Natural killer cell (primary cell): ENCODE measurements at regions not wholly inside any gene's neighbourhood (a gene's known extent, or its start where the extent isn't known, plus 50 kb on each side); places are given as distances from the start of the nearest gene placed in this dataset.

Source experiments
- ATAC-seq, 3 donors: fragments of 150-1000 bp in 2 of 3; fragments of 200-7000 bp in 1 of 3; cut with Tn5 transposase; 1 replicate in 1 of 3; 2 replicates in 2 of 3; pipeline ENCODE4 v1.10.0; 2021; ENCODE audit warnings: mild to moderate bottlenecking in 2 of 3, moderate library complexity in 2 of 3
- DNase-seq, 2 donors: peaks; one replicate each; pipeline versions ENCODE4 v3.0.0 to v3.0.0-alpha.2; 2013 to 2021; ENCODE audit warnings: mixed read lengths in 1 of 2
- H3K27ac ChIP-seq: one replicate; pipeline ENCODE4 v1.5.1; 2013; ENCODE audit warnings: mild to moderate bottlenecking, low read length
- H3K27me3 ChIP-seq: one replicate; pipeline ENCODE4 v1.6.1; 2013; ENCODE audit warnings: low read length; ENCODE audit not compliant: control insufficient read depth, insufficient read depth
- H3K36me3 ChIP-seq: one replicate; pipeline ENCODE4 v1.6.1; 2013; ENCODE audit warnings: low read length; ENCODE audit not compliant: control insufficient read depth, insufficient read depth
- H3K4me1 ChIP-seq: one replicate; pipeline ENCODE4 v1.6.1; 2013; ENCODE audit warnings: low read length; ENCODE audit not compliant: control insufficient read depth, insufficient read depth
- H3K4me3 ChIP-seq: one replicate; pipeline ENCODE4 v1.5.1; 2013; ENCODE audit warnings: low read length
- H3K9me3 ChIP-seq: one replicate; pipeline ENCODE4 v1.6.1; 2013; ENCODE audit warnings: low read length; ENCODE audit not compliant: control insufficient read depth, insufficient read depth
- H3K27ac Mint-ChIP-seq, 2 donors: one replicate each; pipeline ENCODE4 v1.8.0; 2022; ENCODE audit warnings: mild to moderate bottlenecking in 2 of 2, mixed read lengths in 2 of 2, moderate library complexity in 1 of 2
- H3K27me3 Mint-ChIP-seq, 2 donors: one replicate each; pipeline ENCODE4 v1.8.0; 2022; ENCODE audit warnings: low read depth in 2 of 2, mixed read lengths in 2 of 2
- H3K36me3 Mint-ChIP-seq: one replicate; pipeline ENCODE4 v1.8.0; 2022; ENCODE audit warnings: mixed read lengths
- H3K4me1 Mint-ChIP-seq, 2 donors: one replicate each; pipeline ENCODE4 v1.8.0; 2022; ENCODE audit warnings: mixed read lengths in 2 of 2
- H3K4me3 Mint-ChIP-seq: one replicate; pipeline ENCODE4 v1.8.0; 2022; ENCODE audit warnings: mild to moderate bottlenecking, moderate library complexity, mixed read lengths
- H3K9me3 Mint-ChIP-seq, 2 donors: one replicate each; pipeline ENCODE4 v1.8.0; 2022; ENCODE audit warnings: mixed read lengths in 2 of 2
- CTCF ChIP-seq: fragments of 200-600 bp; IDR thresholded peaks from one replicate; pipeline ENCODE4 v1.8.0; 2022; ENCODE audit warnings: antibody characterized with exemption
- WGBS: methylation state at CpG from one replicate; pipeline ENCODE4 v1.1.7; 2013; ENCODE audit warnings: missing lambda C conversion rate; ENCODE audit not compliant: insufficient coverage; 5-methylcytosine and 5-hydroxymethylcytosine counted together
- intact Hi-C: fragments of 100-400 bp; cut with micrococcal nuclease; formaldehyde crosslinking; loops from one replicate; pipeline ENCODE4 v1.14.2; 2022

GRCh38 chr4:125994430-125994829 lies 679.7 kb downstream of the FAT4 start:
- Mint-ChIP-seq H3K4me3 (no peak overlapping the region), H3K9me3 (peaks cover 4 to 5% of the 10 kb centered on the region in 2 donors), H3K4me1 (no peaks in the 10 kb centered on the region), H3K36me3 (no peaks in the 10 kb centered on the region), H3K27me3 (no peaks in the 10 kb centered on the region), H3K27ac (no peak overlapping the region)
- intact Hi-C loops = no loop called here
- Histone ChIP-seq H3K27ac (no peak overlapping the region), H3K27me3 (no peaks in the 10 kb centered on the region), H3K9me3 (no peaks in the 10 kb centered on the region), H3K4me3 (no peak overlapping the region), H3K4me1 (no peaks in the 10 kb centered on the region), H3K36me3 (no peaks in the 10 kb centered on the region)
- DNase-seq (no peak), ATAC-seq (no peak)
- no CpG with 5 or more reads among the region's 1 CpG for WGBS
- TF ChIP-seq CTCF = no peak

GRCh38 chr4:126004941-126005340 lies 690.2 kb downstream of the FAT4 start:
- TF ChIP-seq CTCF = no peak
- Histone ChIP-seq H3K9me3 (no peaks in the 10 kb centered on the region), H3K36me3 (no peaks in the 10 kb centered on the region), H3K4me1 (no peaks in the 10 kb centered on the region), H3K27me3 (no peaks in the 10 kb centered on the region), H3K4me3 (no peak overlapping the region), H3K27ac (no peak overlapping the region)
- Mint-ChIP-seq H3K4me1 (no peaks in the 10 kb centered on the region), H3K4me3 (no peak overlapping the region), H3K27me3 (no peaks in the 10 kb centered on the region), H3K9me3 (peaks cover 14 to 22% of the 10 kb centered on the region in 2 donors), H3K27ac (no peak overlapping the region), H3K36me3 (no peaks in the 10 kb centered on the region)
- WGBS = 69% methylated on average over 4 of the region's 4 CpGs
- ATAC-seq = no peak
- no peak for DNase-seq
- intact Hi-C loops = no loop called here

DNA sequence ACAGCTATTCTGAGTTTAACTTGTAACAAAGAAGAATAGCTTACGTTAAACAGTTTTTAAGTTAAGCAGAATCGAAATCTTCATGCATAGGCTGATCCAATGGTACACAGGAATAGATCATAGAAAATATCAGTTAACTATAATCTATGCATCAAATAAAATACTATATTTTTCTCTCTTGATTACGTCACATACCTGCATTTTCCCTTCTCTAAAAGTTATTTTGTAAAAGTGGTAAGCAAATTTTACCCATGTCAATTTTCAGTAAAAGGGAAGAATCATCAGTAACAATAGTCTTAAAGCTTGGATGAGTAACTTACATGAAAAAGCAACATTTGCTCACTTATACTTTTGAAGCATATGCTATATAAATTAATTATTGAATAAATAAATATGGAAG lies 692.4 kb downstream of the FAT4 start:
- H3K9me3 ChIP-seq = no peaks in the 10 kb centered on the region
- no peaks in the 10 kb centered on the region for H3K4me1 ChIP-seq
- no peaks in the 10 kb centered on the region for H3K36me3 ChIP-seq
- Mint-ChIP-seq H3K9me3 (peaks cover 15 to 24% of the 10 kb centered on the region in 2 donors), H3K27ac (no peak overlapping the region), H3K4me3 (no peak overlapping the region), H3K27me3 (no peaks in the 10 kb centered on the region), H3K36me3 (no peaks in the 10 kb centered on the region), H3K4me1 (no peaks in the 10 kb centered on the region)
- 100% methylated on average over 1 of the region's 3 CpGs for WGBS
- no peak for DNase-seq
- ATAC-seq = no peak
- intact Hi-C loops = no loop called here
- no peak for TF ChIP-seq CTCF
- no peaks in the 10 kb centered on the region for H3K27me3 ChIP-seq
- H3K4me3 ChIP-seq = no peak overlapping the region
- H3K27ac ChIP-seq = no peak overlapping the region

DNA sequence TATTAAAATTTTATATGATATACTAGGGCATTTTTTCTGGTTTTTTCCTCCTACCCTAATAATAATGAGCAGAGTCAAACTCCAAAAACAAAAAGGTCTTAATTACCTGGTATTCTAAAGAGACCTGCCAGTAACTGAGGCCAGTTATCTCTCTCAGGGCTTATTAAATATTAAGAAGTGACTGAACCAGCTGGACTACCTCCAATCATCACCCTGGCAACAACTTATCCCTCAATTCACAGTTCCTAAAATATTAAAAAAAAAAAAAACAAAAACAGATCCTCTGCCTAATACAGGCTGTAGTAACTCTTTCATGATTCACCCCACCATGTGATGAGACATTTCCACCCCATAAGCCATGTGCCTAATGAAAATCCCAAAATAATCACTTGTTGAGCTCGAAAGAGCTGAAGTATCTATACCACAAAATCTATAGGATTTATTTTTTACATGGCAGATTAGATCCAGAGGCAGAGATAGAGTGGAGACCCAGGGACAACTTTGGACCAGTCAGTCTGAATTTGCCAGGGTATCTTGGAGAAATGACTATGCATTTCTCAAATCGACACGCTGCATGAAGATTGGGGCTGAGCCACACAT lies 698.0 kb downstream of the FAT4 start:
- Histone ChIP-seq H3K27ac (no peak overlapping the region), H3K27me3 (no peaks in the 10 kb centered on the region), H3K4me1 (no peaks in the 10 kb centered on the region), H3K36me3 (no peaks in the 10 kb centered on the region), H3K9me3 (no peaks in the 10 kb centered on the region), H3K4me3 (no peak overlapping the region)
- 88% methylated on average over 3 of the region's 3 CpGs for WGBS
- Mint-ChIP-seq H3K36me3 (no peaks in the 10 kb centered on the region), H3K27me3 (no peaks in the 10 kb centered on the region), H3K27ac (no peak overlapping the region), H3K9me3 (peaks cover 11 to 14% of the 10 kb centered on the region in 2 donors), H3K4me3 (no peak overlapping the region), H3K4me1 (no peaks in the 10 kb centered on the region)
- DNase-seq (no peak), ATAC-seq (no peak)
- TF ChIP-seq CTCF = no peak
- intact Hi-C loops = no loop called here
